Upper lobe of right lung (tissue), 1 donor: ENCODE measurements at regions not wholly inside any gene's neighbourhood (a gene's known extent, or its start where the extent isn't known, plus 50 kb on each side); places are given as distances from the start of the nearest gene placed in this dataset.
"Not testable (repeated sequence)": the region's sequence is repeated elsewhere in the genome, so short reads cannot be mapped to it uniquely, and the experiment has no call there.

Experiments
- ATAC-seq: fragments of 200-7000 bp; cut with Tn5 transposase; one replicate; pipeline ENCODE4 v1.9.1; 2020; ENCODE audit warnings: mild to moderate bottlenecking, moderate library complexity
- DNase-seq: peaks from one replicate; pipeline ENCODE4 v3.0.0-alpha.2; 2020
- H3K27ac ChIP-seq: fragments of 200-600 bp; one replicate; pipeline ENCODE4 v1.8.0; 2022
- H3K27me3 ChIP-seq: fragments of 200-600 bp; one replicate; pipeline ENCODE4 v1.8.0; 2022; ENCODE audit warnings: mild to moderate bottlenecking
- H3K36me3 ChIP-seq: fragments of 200-600 bp; one replicate; pipeline ENCODE4 v1.8.0; 2022
- H3K4me1 ChIP-seq: fragments of 200-600 bp; one replicate; pipeline ENCODE4 v1.8.0; 2022
- H3K4me3 ChIP-seq: fragments of 200-600 bp; one replicate; pipeline ENCODE4 v1.8.0; 2022; ENCODE audit warnings: mild to moderate bottlenecking
- H3K9me3 ChIP-seq: fragments of 200-600 bp; one replicate; pipeline ENCODE4 v1.8.0; 2022
- intact Hi-C: fragments of 100-400 bp; cut with DNase I; formaldehyde crosslinking; loops from one replicate; pipeline ENCODE4 v1.11.0; 2022
- TF ChIP-seq, protein P1 (sequence below): fragments of 200-600 bp; IDR thresholded peaks from one replicate; pipeline ENCODE4 v1.8.0; 2022; ENCODE audit warnings: antibody characterized with exemption
- donor health status: DM: no; HTN: yes; CAD: no; lungs with severe emphysema.

DNA sequence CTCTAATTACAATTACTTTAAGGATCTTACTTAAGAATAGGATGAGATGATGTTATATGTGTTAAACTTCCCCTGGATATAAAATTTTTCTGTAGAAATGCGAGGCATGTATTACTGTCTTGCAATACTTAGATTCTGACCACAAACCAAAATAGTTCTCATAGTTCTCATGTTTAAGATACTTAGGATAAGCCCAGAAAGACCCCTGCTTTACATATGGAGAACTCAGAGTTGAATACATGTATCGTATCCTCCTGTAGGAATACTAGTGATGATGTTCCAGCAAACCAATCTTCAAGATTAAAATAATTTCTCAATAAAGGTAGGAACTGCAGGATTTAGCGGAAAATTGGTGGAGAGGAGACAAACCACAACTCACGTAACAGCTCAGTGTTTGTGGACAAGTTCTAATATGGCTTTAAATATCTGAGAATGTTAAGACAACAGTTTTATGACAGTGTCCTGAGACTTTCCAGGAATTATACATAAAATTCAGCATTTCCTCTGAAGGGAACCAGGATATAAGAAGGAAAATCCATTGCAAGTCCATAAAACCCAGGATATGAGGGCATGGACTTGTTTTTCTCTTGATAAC lies 114.7 kb upstream of the CRY1 start:
- no peak overlapping the region for H3K4me3 ChIP-seq
- H3K4me1 ChIP-seq: no peaks in the 10 kb centered on the region
- H3K9me3 ChIP-seq: no peaks in the 10 kb centered on the region
- H3K27ac ChIP-seq: no peak overlapping the region
- intact Hi-C loops: no loop called here
- DNase-seq (no peak), ATAC-seq (no peak)
- no peaks in the 10 kb centered on the region for H3K36me3 ChIP-seq
- H3K27me3 ChIP-seq: no peaks in the 10 kb centered on the region
- TF ChIP-seq, protein P1, sequence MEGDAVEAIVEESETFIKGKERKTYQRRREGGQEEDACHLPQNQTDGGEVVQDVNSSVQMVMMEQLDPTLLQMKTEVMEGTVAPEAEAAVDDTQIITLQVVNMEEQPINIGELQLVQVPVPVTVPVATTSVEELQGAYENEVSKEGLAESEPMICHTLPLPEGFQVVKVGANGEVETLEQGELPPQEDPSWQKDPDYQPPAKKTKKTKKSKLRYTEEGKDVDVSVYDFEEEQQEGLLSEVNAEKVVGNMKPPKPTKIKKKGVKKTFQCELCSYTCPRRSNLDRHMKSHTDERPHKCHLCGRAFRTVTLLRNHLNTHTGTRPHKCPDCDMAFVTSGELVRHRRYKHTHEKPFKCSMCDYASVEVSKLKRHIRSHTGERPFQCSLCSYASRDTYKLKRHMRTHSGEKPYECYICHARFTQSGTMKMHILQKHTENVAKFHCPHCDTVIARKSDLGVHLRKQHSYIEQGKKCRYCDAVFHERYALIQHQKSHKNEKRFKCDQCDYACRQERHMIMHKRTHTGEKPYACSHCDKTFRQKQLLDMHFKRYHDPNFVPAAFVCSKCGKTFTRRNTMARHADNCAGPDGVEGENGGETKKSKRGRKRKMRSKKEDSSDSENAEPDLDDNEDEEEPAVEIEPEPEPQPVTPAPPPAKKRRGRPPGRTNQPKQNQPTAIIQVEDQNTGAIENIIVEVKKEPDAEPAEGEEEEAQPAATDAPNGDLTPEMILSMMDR: no peak

DNA sequence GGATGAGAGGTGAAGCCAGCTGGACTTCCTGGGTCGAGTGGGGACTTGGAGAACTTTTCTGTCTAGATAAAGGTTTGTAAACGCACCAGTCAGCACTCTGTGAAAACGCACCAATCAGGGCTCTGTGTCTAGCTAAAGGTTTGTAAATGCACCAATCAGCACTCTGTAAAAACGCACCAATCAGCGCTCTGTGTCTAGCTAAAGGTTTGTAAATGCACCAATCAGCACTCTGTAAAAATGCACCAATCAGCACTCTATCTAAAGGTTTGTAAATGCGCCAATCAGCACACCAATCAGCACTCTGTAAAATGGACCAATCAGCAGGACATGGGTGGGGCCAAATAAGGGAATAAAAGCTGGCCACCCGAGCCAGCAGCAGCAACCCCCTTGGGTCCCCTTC lies 116.4 kb upstream of the CRY1 start:
- intact Hi-C loops, DNase-seq, H3K36me3 ChIP-seq: not testable (repeated sequence)

DNA sequence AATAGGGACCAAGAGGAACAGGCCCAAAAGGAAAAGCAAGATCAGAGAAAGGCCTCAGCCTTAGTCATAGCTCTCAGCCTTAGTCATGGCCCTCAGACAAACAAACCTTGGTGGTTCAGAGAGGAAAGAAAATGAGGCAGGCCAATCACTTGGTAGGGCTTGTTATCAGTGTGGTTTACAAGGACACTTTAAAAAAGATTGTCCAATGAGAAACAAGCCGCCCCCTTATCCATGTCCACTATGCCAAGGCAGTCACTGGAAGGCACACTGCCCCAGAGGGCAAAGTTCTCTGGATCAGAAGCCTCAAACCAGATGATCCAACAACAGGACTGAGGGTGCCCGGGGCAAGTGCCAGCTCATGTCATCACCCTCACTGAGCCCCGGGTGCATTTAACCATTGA lies 121.0 kb upstream of the CRY1 start:
- H3K4me3 ChIP-seq, ATAC-seq, H3K4me1 ChIP-seq, H3K9me3 ChIP-seq, H3K27ac ChIP-seq, intact Hi-C loops, DNase-seq, H3K27me3 ChIP-seq, H3K36me3 ChIP-seq: not testable (repeated sequence)

More for the DNA sequence above, 116.4 kb upstream of the CRY1 start:
- not testable (repeated sequence) for H3K4me3 ChIP-seq, H3K9me3 ChIP-seq, ATAC-seq, H3K4me1 ChIP-seq, H3K27me3 ChIP-seq, H3K27ac ChIP-seq

- ATAC-seq, DNase-seq, H3K27me3 ChIP-seq, H3K36me3 ChIP-seq, intact Hi-C loops, H3K4me3 ChIP-seq, H3K9me3 ChIP-seq, H3K4me1 ChIP-seq, H3K27ac ChIP-seq: not testable (repeated sequence)
These were observed 123.1 kb upstream of the CRY1 start for GRCh38 chr12:107216411-107216810.

- Histone ChIP-seq H3K4me1 (no peaks in the 10 kb centered on the region), H3K36me3 (no peaks in the 10 kb centered on the region), H3K4me3 (no peak overlapping the region), H3K9me3 (no peaks in the 10 kb centered on the region), H3K27me3 (no peaks in the 10 kb centered on the region), H3K27ac (no peak overlapping the region)
- DNase-seq (no peak), ATAC-seq (no peak)
- TF ChIP-seq, protein P1: no peak
- intact Hi-C loops: no loop called here
These were observed 126.0 kb upstream of the CRY1 start for GRCh38 chr12:107219301-107219700.

GRCh38 chr12:107221913-107222312 lies 128.6 kb upstream of the CRY1 start:
- TF ChIP-seq, protein P1: no peak
- H3K36me3 ChIP-seq: no peaks in the 10 kb centered on the region
- no peak overlapping the region for H3K4me3 ChIP-seq
- no peaks in the 10 kb centered on the region for H3K27me3 ChIP-seq
- DNase-seq (no peak), ATAC-seq (no peak)
- no peaks in the 10 kb centered on the region for H3K9me3 ChIP-seq
- intact Hi-C loops: no loop called here
- H3K4me1 ChIP-seq: no peaks in the 10 kb centered on the region
- no peak overlapping the region for H3K27ac ChIP-seq

DNA sequence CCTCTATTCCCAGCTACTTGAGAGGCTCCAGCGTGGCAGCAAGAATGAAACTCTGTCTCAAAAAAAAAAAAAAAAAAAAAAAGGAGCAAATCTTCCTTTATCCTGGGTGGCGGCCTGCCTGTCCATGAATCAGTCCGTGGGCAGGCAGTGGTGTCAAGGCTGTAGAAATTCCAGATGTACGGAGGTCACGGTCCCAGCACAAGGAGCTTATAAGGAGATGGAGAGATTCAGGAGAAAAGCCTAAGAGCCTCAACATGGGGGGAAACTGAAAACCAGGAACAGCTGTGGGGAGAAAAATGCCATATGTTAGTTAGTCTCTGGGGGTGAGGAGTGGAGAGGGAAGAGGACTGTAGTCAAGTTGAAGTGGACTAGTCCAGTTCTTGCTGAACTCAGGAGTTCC lies 130.5 kb upstream of the CRY1 start:
- no peaks in the 10 kb centered on the region for H3K4me1 ChIP-seq
- H3K27ac ChIP-seq: no peak overlapping the region
- intact Hi-C loops: no loop called here
- DNase-seq (no peak), ATAC-seq (no peak)
- no peaks in the 10 kb centered on the region for H3K9me3 ChIP-seq
- H3K36me3 ChIP-seq: no peaks in the 10 kb centered on the region
- H3K27me3 ChIP-seq: no peaks in the 10 kb centered on the region
- TF ChIP-seq, protein P1: no peak
- no peak overlapping the region for H3K4me3 ChIP-seq
